ENCODE measurements at regions not wholly inside any gene's neighbourhood (a gene's known extent, or its start where the extent isn't known, plus 50 kb on each side); places are given as distances from the start of the nearest gene placed in this dataset.
"Not testable (repeated sequence)": the region's sequence is repeated elsewhere in the genome, so short reads cannot be mapped to it uniquely, and the experiment has no call there.

- H3K27me3 Mint-ChIP-seq; H3K36me3 Mint-ChIP-seq (ENCODE audit: low read depth); CTCF ChIA-PET; H3K4me3 Mint-ChIP-seq; POLR2A ChIA-PET; H3K9me3 Mint-ChIP-seq; H3K27ac Mint-ChIP-seq; H3K4me1 Mint-ChIP-seq: not testable (repeated sequence)
- DNase-seq: peak; percentile 13
Observed at GRCh38 chr15:20104551-20104950, 437.0 kb downstream of the GOLGA6L6 start.

- POLR2A ChIA-PET; CTCF ChIA-PET; H3K27me3 Mint-ChIP-seq; H3K9me3 Mint-ChIP-seq; H3K4me1 Mint-ChIP-seq; H3K4me3 Mint-ChIP-seq; H3K36me3 Mint-ChIP-seq (ENCODE audit: low read depth); H3K27ac Mint-ChIP-seq: not testable (repeated sequence)
- peak; percentile 6 for DNase-seq
Observed at GRCh38 chr15:20102862-20103261, 438.7 kb downstream of the GOLGA6L6 start.

GRCh38 chr15:20102209-20102608, 439.4 kb downstream of the GOLGA6L6 start:
- H3K4me3 Mint-ChIP-seq; H3K4me1 Mint-ChIP-seq; POLR2A ChIA-PET; H3K9me3 Mint-ChIP-seq; H3K27me3 Mint-ChIP-seq; CTCF ChIA-PET; DNase-seq; H3K27ac Mint-ChIP-seq; H3K36me3 Mint-ChIP-seq (ENCODE audit: low read depth): not testable (repeated sequence)

GRCh38 chr15:20101281-20101680, 440.3 kb downstream of the GOLGA6L6 start:
- H3K9me3 Mint-ChIP-seq; CTCF ChIA-PET; H3K27ac Mint-ChIP-seq; H3K4me1 Mint-ChIP-seq; H3K36me3 Mint-ChIP-seq (ENCODE audit: low read depth); POLR2A ChIA-PET; DNase-seq; H3K27me3 Mint-ChIP-seq; H3K4me3 Mint-ChIP-seq: not testable (repeated sequence)

- POLR2A ChIA-PET: not testable (repeated sequence)
Observed at GRCh38 chr15:20100604-20101270, 440.9 kb downstream of the GOLGA6L6 start.

GRCh38 chr15:20095699-20096303, 445.8 kb downstream of the GOLGA6L6 start:
- H3K27ac Mint-ChIP-seq; H3K36me3 Mint-ChIP-seq (ENCODE audit: low read depth); CTCF ChIA-PET; H3K9me3 Mint-ChIP-seq; POLR2A ChIA-PET; H3K4me3 Mint-ChIP-seq; H3K27me3 Mint-ChIP-seq; H3K4me1 Mint-ChIP-seq; DNase-seq: not testable (repeated sequence)

More at GRCh38 chr15:20100604-20101270, 440.9 kb downstream of the GOLGA6L6 start:
- H3K4me1 Mint-ChIP-seq; H3K36me3 Mint-ChIP-seq (ENCODE audit: low read depth); DNase-seq; H3K4me3 Mint-ChIP-seq; CTCF ChIA-PET; H3K9me3 Mint-ChIP-seq; H3K27ac Mint-ChIP-seq; H3K27me3 Mint-ChIP-seq: not testable (repeated sequence)

- H3K27me3 Mint-ChIP-seq; DNase-seq; POLR2A ChIA-PET; H3K36me3 Mint-ChIP-seq (ENCODE audit: low read depth); H3K27ac Mint-ChIP-seq; H3K4me3 Mint-ChIP-seq; H3K4me1 Mint-ChIP-seq; H3K9me3 Mint-ChIP-seq; CTCF ChIA-PET: not testable (repeated sequence)
Observed at GRCh38 chr15:20089541-20089940, 452.1 kb downstream of the GOLGA6L6 start.

GRCh38 chr15:20084026-20084425, 457.6 kb downstream of the GOLGA6L6 start:
- H3K4me3 Mint-ChIP-seq; H3K4me1 Mint-ChIP-seq; POLR2A ChIA-PET; DNase-seq; H3K27ac Mint-ChIP-seq; H3K27me3 Mint-ChIP-seq; H3K9me3 Mint-ChIP-seq; CTCF ChIA-PET; H3K36me3 Mint-ChIP-seq (ENCODE audit: low read depth): not testable (repeated sequence)

- CTCF ChIA-PET; POLR2A ChIA-PET; DNase-seq; H3K9me3 Mint-ChIP-seq; H3K4me3 Mint-ChIP-seq; H3K27ac Mint-ChIP-seq; H3K4me1 Mint-ChIP-seq; H3K36me3 Mint-ChIP-seq (ENCODE audit: low read depth); H3K27me3 Mint-ChIP-seq: not testable (repeated sequence)
Observed at GRCh38 chr15:20074082-20074481, 467.5 kb downstream of the GOLGA6L6 start.

GRCh38 chr15:20069043-20069442, 472.6 kb downstream of the GOLGA6L6 start:
- H3K27ac Mint-ChIP-seq; DNase-seq; POLR2A ChIA-PET; H3K9me3 Mint-ChIP-seq; CTCF ChIA-PET; H3K36me3 Mint-ChIP-seq (ENCODE audit: low read depth); H3K4me3 Mint-ChIP-seq; H3K4me1 Mint-ChIP-seq; H3K27me3 Mint-ChIP-seq: not testable (repeated sequence)

- H3K36me3 Mint-ChIP-seq (ENCODE audit: low read depth); DNase-seq; POLR2A ChIA-PET; H3K27ac Mint-ChIP-seq; H3K27me3 Mint-ChIP-seq; H3K4me1 Mint-ChIP-seq; CTCF ChIA-PET; H3K9me3 Mint-ChIP-seq; H3K4me3 Mint-ChIP-seq: not testable (repeated sequence)
Observed at GRCh38 chr15:20066173-20066572, 475.4 kb downstream of the GOLGA6L6 start.

GRCh38 chr15:20065508-20065907, 476.1 kb downstream of the GOLGA6L6 start:
- DNase-seq; H3K4me3 Mint-ChIP-seq; H3K27me3 Mint-ChIP-seq; CTCF ChIA-PET; H3K4me1 Mint-ChIP-seq; POLR2A ChIA-PET; H3K9me3 Mint-ChIP-seq; H3K27ac Mint-ChIP-seq; H3K36me3 Mint-ChIP-seq (ENCODE audit: low read depth): not testable (repeated sequence)

GRCh38 chr15:20063167-20063566, 478.4 kb downstream of the GOLGA6L6 start:
- H3K36me3 Mint-ChIP-seq (ENCODE audit: low read depth); H3K27ac Mint-ChIP-seq; H3K4me3 Mint-ChIP-seq; CTCF ChIA-PET; H3K4me1 Mint-ChIP-seq; DNase-seq; POLR2A ChIA-PET; H3K27me3 Mint-ChIP-seq; H3K9me3 Mint-ChIP-seq: not testable (repeated sequence)

GRCh38 chr15:20060838-20061237, 480.8 kb downstream of the GOLGA6L6 start:
- POLR2A ChIA-PET; CTCF ChIA-PET; H3K36me3 Mint-ChIP-seq (ENCODE audit: low read depth); H3K4me1 Mint-ChIP-seq; H3K9me3 Mint-ChIP-seq; H3K27me3 Mint-ChIP-seq; DNase-seq; H3K27ac Mint-ChIP-seq; H3K4me3 Mint-ChIP-seq: not testable (repeated sequence)

Data from activated CD4-positive, alpha-beta T cell treated with anti-CD3 and anti-CD28 coated beads, Interleukin-2, amount 10 ng/mL, durations not matched to agents 7 days and 5 days (primary cell).